HepG2 (cell line): ENCODE measurements at regions not wholly inside any gene's neighbourhood (a gene's known extent, or its start where the extent isn't known, plus 50 kb on each side); places are given as distances from the start of the nearest gene placed in this dataset.

Experiments used
- HMGXB3 ChIP-seq: sonication (generic); formaldehyde crosslinking; IDR thresholded peaks from 2 replicates; pipeline ENCODE4 v1.4.0; 2020; ENCODE audit warnings: missing genetic modification reagents, borderline replicate concordance
- HNRNPUL1 ChIP-seq: fragments of 200-400 bp; formaldehyde crosslinking; IDR thresholded peaks from 2 replicates; pipeline ENCODE4 v1.6.1; 2017; ENCODE audit warnings: low read depth, mild to moderate bottlenecking, low read length, moderate library complexity
- KDM3A ChIP-seq: IDR thresholded peaks from 2 replicates; pipeline ENCODE4 v1.6.1; 2018; ENCODE audit warnings: low read depth, missing compliant biosample characterization
- NFYC ChIP-seq: IDR thresholded peaks from 2 replicates; pipeline ENCODE4 v1.6.1; 2016; ENCODE audit warnings: missing genetic modification reagents, missing compliant biosample characterization
- TCF12 ChIP-seq, 2 experiments: fragments of 450-650 bp in 1 of 2; sonication (generic) in 1 of 2; formaldehyde crosslinking in 1 of 2; IDR thresholded peaks; 2 replicates each; pipeline versions ENCODE4 v1.6.1 to v1.8.0; 2017 to 2022; ENCODE audit warnings: antibody characterized with exemption in 1 of 2, mild to moderate bottlenecking in 1 of 2, missing genetic modification reagents in 1 of 2, moderate library complexity in 1 of 2
- TGIF2 ChIP-seq: IDR thresholded peaks from 2 replicates; pipeline ENCODE4 v1.6.1; 2016; ENCODE audit warnings: control low read depth, missing compliant biosample characterization
- TF ChIP-seq, protein P1 (sequence below): sonication (generic); formaldehyde crosslinking; IDR thresholded peaks from 2 replicates; pipeline ENCODE4 v1.5.0; 2020; ENCODE audit warnings: mild to moderate bottlenecking, missing genetic modification reagents, borderline replicate concordance
- TF ChIP-seq, protein P2 (sequence below): sonication (generic); formaldehyde crosslinking; IDR thresholded peaks from 2 replicates; pipeline ENCODE4 v1.4.0; 2020; ENCODE audit warnings: missing genetic modification reagents, mild to moderate bottlenecking, borderline replicate concordance

- TF ChIP-seq HMGXB3 (CRISPR knock-in tag): no peak
- TF ChIP-seq HNRNPUL1: no peak
- no peak for TF ChIP-seq KDM3A (CRISPR knock-in tag)
- no peak for TF ChIP-seq NFYC (CRISPR knock-in tag)
- no peak for TF ChIP-seq TGIF2 (CRISPR knock-in tag)
- TF ChIP-seq, protein P1, sequence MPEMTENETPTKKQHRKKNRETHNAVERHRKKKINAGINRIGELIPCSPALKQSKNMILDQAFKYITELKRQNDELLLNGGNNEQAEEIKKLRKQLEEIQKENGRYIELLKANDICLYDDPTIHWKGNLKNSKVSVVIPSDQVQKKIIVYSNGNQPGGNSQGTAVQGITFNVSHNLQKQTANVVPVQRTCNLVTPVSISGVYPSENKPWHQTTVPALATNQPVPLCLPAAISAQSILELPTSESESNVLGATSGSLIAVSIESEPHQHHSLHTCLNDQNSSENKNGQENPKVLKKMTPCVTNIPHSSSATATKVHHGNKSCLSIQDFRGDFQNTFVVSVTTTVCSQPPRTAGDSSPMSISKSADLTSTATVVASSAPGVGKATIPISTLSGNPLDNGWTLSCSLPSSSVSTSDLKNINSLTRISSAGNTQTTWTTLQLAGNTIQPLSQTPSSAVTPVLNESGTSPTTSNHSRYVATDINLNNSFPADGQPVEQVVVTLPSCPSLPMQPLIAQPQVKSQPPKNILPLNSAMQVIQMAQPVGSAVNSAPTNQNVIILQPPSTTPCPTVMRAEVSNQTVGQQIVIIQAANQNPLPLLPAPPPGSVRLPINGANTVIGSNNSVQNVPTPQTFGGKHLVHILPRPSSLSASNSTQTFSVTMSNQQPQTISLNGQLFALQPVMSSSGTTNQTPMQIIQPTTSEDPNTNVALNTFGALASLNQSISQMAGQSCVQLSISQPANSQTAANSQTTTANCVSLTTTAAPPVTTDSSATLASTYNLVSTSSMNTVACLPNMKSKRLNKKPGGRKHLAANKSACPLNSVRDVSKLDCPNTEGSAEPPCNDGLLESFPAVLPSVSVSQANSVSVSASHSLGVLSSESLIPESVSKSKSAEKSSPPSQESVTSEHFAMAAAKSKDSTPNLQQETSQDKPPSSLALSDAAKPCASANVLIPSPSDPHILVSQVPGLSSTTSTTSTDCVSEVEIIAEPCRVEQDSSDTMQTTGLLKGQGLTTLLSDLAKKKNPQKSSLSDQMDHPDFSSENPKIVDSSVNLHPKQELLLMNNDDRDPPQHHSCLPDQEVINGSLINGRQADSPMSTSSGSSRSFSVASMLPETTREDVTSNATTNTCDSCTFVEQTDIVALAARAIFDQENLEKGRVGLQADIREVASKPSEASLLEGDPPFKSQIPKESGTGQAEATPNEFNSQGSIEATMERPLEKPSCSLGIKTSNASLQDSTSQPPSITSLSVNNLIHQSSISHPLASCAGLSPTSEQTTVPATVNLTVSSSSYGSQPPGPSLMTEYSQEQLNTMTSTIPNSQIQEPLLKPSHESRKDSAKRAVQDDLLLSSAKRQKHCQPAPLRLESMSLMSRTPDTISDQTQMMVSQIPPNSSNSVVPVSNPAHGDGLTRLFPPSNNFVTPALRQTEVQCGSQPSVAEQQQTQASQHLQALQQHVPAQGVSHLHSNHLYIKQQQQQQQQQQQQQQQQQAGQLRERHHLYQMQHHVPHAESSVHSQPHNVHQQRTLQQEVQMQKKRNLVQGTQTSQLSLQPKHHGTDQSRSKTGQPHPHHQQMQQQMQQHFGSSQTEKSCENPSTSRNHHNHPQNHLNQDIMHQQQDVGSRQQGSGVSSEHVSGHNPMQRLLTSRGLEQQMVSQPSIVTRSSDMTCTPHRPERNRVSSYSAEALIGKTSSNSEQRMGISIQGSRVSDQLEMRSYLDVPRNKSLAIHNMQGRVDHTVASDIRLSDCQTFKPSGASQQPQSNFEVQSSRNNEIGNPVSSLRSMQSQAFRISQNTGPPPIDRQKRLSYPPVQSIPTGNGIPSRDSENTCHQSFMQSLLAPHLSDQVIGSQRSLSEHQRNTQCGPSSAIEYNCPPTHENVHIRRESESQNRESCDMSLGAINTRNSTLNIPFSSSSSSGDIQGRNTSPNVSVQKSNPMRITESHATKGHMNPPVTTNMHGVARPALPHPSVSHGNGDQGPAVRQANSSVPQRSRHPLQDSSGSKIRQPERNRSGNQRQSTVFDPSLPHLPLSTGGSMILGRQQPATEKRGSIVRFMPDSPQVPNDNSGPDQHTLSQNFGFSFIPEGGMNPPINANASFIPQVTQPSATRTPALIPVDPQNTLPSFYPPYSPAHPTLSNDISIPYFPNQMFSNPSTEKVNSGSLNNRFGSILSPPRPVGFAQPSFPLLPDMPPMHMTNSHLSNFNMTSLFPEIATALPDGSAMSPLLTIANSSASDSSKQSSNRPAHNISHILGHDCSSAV: no peak
- no peak for TF ChIP-seq TCF12 (IDR thresholded peaks at IDR 0.05)
- TF ChIP-seq TCF12 (CRISPR knock-in tag; IDR thresholded peaks at IDR 0.05): no peak
- TF ChIP-seq, protein P2, sequence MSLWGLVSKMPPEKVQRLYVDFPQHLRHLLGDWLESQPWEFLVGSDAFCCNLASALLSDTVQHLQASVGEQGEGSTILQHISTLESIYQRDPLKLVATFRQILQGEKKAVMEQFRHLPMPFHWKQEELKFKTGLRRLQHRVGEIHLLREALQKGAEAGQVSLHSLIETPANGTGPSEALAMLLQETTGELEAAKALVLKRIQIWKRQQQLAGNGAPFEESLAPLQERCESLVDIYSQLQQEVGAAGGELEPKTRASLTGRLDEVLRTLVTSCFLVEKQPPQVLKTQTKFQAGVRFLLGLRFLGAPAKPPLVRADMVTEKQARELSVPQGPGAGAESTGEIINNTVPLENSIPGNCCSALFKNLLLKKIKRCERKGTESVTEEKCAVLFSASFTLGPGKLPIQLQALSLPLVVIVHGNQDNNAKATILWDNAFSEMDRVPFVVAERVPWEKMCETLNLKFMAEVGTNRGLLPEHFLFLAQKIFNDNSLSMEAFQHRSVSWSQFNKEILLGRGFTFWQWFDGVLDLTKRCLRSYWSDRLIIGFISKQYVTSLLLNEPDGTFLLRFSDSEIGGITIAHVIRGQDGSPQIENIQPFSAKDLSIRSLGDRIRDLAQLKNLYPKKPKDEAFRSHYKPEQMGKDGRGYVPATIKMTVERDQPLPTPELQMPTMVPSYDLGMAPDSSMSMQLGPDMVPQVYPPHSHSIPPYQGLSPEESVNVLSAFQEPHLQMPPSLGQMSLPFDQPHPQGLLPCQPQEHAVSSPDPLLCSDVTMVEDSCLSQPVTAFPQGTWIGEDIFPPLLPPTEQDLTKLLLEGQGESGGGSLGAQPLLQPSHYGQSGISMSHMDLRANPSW (CRISPR knock-in tag): no peak
- TF ChIP-seq, all 625 proteins: peak for 0
These were observed 460.9 kb upstream of the KIRREL3 start (continued) for GRCh38 chr11:127461241-127462064.
